Activated naive CD8-positive, alpha-beta T cell treated with anti-CD3 and anti-CD28 coated beads, Interleukin-2, amount 10 ng/mL, durations not matched to agents 7 days and 5 days (primary cell): ENCODE measurements at regions not wholly inside any gene's neighbourhood (a gene's known extent, or its start where the extent isn't known, plus 50 kb on each side); places are given as distances from the start of the nearest gene placed in this dataset.
"Not testable (repeated sequence)": the region's sequence is repeated elsewhere in the genome, so short reads cannot be mapped to it uniquely, and the experiment has no call there.

Experiments
- ATAC-seq: fragments of 150-1000 bp; cut with Tn5 transposase; one replicate; pipeline ENCODE4 v1.10.0; 2021; ENCODE audit warnings: low read depth, moderate library complexity
- POLR2A ChIA-PET: fragments of 350-600 bp; sonication (Branson Sonifier 250); formaldehyde crosslinking; loops from one replicate; lab custom pipeline; 2021; ENCODE audit warnings: antibody characterized with exemption; lab: Charles Lee
- DNase-seq: peaks from one replicate; pipeline ENCODE4 v3.0.0; 2021
- H3K27ac Mint-ChIP-seq: one replicate; pipeline ENCODE4 v1.8.0; 2022; ENCODE audit warnings: mild to moderate bottlenecking, mixed read lengths
- H3K27me3 Mint-ChIP-seq: one replicate; pipeline ENCODE4 v1.8.0; 2022; ENCODE audit warnings: mild to moderate bottlenecking, moderate library complexity, mixed read lengths
- H3K36me3 Mint-ChIP-seq: one replicate; pipeline ENCODE4 v1.8.0; 2021; ENCODE audit warnings: mild to moderate bottlenecking, mixed read lengths
- H3K4me1 Mint-ChIP-seq: one replicate; pipeline ENCODE4 v1.8.0; 2021; ENCODE audit warnings: mixed read lengths
- H3K4me3 Mint-ChIP-seq: one replicate; pipeline ENCODE4 v1.8.0; 2022; ENCODE audit warnings: mild to moderate bottlenecking, moderate library complexity, mixed read lengths
- H3K9me3 Mint-ChIP-seq: one replicate; pipeline ENCODE4 v1.8.0; 2021; ENCODE audit warnings: mixed read lengths

DNA sequence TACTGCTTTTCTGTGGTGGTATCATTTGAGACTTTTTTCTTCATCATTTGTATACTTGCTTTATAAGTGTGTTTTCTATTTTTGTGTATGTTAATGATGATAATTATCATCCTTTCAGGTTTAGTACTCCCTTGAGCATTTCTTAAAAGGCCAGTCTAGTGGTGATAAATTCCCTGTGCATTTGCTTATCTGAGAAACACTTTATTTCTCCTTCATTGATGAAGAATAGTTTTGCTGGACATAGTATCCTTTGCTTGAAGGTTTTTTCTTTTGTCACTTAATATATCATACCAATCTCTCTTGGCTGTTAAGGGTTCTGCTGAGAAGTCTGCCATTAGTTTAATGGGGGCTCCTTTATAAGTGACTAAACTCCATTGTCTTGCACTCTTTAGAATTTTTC lies 123.2 kb upstream of the IRAK1BP1 start:
- POLR2A ChIA-PET = no interaction called here
- Mint-ChIP-seq H3K36me3 (no peaks in the 10 kb centered on the region), H3K27me3 (no peaks in the 10 kb centered on the region), H3K27ac (no peak overlapping the region), H3K9me3 (peaks cover 13% of the 10 kb centered on the region), H3K4me3 (no peak overlapping the region), H3K4me1 (no peaks in the 10 kb centered on the region)
- ATAC-seq (no peak), DNase-seq (no peak)

DNA sequence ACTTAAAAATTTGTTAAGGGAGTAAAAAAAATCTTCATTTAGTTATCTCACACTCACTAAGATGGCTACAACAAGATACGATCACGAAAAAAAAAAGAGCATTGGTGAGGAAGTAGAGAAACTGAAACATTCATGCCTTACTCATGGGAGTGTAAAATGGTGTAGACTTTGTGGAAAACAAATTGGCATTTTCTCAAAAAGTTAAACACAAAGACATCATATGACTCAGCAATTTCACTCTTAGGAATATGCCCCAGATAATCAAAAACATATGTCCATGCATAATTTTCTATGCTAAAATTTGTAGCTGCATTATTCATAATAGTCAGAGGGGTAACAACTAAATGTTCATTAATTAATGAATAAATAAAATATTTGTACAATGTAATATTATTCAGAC lies 120.9 kb upstream of the IRAK1BP1 start:
- no peaks in the 10 kb centered on the region for H3K4me1 Mint-ChIP-seq
- no peaks in the 10 kb centered on the region for H3K36me3 Mint-ChIP-seq
- DNase-seq = no peak
- H3K27me3 Mint-ChIP-seq = no peaks in the 10 kb centered on the region
- POLR2A ChIA-PET = no interaction called here
- no peak overlapping the region for H3K27ac Mint-ChIP-seq
- no peak for ATAC-seq
- no peak overlapping the region for H3K4me3 Mint-ChIP-seq
- peaks cover 8% of the 10 kb centered on the region for H3K9me3 Mint-ChIP-seq

DNA sequence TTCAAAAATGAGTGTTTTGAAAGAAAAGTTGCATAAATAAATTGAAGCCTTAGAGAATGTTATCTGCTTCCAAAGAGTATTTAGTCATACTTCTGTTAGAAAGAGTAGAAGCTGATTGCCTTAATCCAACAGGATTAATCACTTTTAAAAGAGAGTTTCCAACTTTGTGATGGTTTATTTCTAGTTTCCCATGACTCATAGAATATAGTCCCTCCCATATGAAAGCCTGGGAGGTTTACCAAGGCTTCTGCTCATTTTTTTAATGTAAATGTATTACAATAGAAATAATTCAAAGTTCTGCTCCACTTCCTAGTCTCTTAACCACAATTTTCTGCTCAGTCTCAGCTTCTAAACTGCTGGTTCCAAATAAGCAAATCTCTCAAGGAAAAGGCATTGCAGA lies 118.0 kb upstream of the IRAK1BP1 start:
- DNase-seq (no peak), ATAC-seq (no peak)
- no peak overlapping the region for H3K4me3 Mint-ChIP-seq
- POLR2A ChIA-PET = no interaction called here
- H3K36me3 Mint-ChIP-seq = no peaks in the 10 kb centered on the region
- H3K27me3 Mint-ChIP-seq = no peaks in the 10 kb centered on the region
- H3K9me3 Mint-ChIP-seq = peaks cover 2% of the 10 kb centered on the region
- no peak overlapping the region for H3K27ac Mint-ChIP-seq
- no peaks in the 10 kb centered on the region for H3K4me1 Mint-ChIP-seq

DNA sequence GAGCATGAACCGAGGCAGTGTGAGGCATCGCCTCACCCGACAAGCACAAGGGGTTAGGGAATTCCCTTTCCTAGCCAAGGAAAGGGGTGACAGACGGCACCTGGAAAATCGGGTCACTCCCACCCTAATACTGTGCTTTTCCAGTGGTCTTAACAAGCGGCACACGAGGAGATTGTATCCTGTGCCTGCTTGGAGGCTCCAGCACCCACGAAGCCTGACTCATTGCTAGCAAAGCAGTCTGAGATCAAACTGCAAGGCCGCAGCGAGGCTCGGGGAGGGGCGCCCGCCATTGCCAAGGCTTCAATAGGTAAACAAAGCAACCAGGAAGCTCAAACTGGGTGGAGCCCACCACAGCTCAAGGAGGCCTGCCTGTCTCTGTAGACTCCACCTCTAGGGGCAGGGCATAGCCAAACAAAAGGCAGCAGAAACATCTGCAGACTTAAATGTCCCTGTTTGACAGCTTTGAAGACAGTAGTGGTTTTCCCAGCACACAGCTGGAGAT lies 109.0 kb upstream of the IRAK1BP1 start:
- H3K4me3 Mint-ChIP-seq, H3K27me3 Mint-ChIP-seq, H3K4me1 Mint-ChIP-seq, DNase-seq, ATAC-seq, H3K36me3 Mint-ChIP-seq, H3K27ac Mint-ChIP-seq, POLR2A ChIA-PET: not testable (repeated sequence)
- H3K9me3 Mint-ChIP-seq = peaks cover 17% of the 10 kb centered on the region

DNA sequence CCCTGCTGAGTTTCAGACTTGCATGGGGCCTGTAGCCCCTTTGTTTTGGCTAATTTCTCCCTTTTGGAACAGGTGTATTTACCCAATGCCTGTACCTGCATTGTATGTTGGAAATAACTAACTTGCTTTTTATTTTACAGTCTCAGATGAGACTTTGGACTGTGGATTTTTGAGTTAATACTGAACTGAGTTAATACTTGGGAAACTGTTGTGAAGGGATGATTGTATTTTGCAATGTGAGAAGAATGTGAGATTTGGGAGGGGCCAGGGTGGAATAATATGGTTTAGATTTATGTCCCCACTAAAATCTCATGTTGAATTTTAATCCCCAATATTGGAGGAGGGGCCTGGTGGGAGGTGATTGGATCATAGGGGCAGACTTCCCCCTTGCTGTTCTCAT lies 99.1 kb upstream of the IRAK1BP1 start:
- H3K36me3 Mint-ChIP-seq = no peaks in the 10 kb centered on the region
- DNase-seq (no peak), ATAC-seq (no peak)
- H3K27me3 Mint-ChIP-seq = no peaks in the 10 kb centered on the region
- no peak overlapping the region for H3K4me3 Mint-ChIP-seq
- H3K27ac Mint-ChIP-seq = no peak overlapping the region
- H3K4me1 Mint-ChIP-seq = no peaks in the 10 kb centered on the region
- H3K9me3 Mint-ChIP-seq = peaks cover 2% of the 10 kb centered on the region
- POLR2A ChIA-PET = no interaction called here

DNA sequence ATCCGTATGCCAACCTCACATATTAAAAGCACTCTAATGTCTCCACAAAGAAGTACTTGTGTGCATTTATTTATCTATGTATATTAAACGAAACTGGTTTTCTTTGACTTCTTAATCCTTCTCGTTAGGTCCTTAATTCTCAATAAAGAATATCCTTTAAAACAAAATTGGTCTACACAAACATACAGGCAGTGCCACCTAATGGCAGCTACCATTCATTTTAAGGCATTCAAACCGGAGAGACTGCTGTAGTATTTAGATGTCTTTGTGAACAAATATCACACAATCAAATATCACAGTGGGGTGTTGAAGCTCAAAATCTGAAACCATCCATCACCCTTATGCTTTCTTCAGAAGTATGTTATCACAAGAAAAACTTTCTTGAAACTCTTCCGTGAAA lies 96.6 kb upstream of the IRAK1BP1 start:
- DNase-seq (no peak), ATAC-seq (no peak)
- H3K27ac Mint-ChIP-seq = no peak overlapping the region
- H3K4me3 Mint-ChIP-seq = no peak overlapping the region
- H3K27me3 Mint-ChIP-seq = no peaks in the 10 kb centered on the region
- no peaks in the 10 kb centered on the region for H3K36me3 Mint-ChIP-seq
- H3K9me3 Mint-ChIP-seq = no peaks in the 10 kb centered on the region
- POLR2A ChIA-PET = no interaction called here
- H3K4me1 Mint-ChIP-seq = no peaks in the 10 kb centered on the region

DNA sequence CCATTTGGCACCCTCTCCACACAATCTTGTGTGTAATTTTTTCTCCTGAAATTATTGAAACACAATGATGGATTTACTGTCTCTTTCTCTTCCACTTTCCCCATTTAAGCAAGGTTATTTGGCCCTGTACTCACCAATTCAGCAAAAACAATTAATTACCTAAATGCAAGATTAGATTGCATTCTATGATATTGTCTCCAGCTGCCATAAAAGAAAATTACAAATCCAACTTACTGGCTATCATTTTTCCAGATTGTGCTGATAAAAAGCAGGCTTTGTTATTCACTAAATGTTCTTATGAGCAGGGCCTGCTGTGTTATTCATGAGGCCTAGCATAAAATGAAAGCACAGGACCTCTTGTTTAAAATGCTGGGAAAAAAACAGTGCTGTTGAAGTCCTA lies 95.8 kb upstream of the IRAK1BP1 start:
- Mint-ChIP-seq H3K36me3 (no peaks in the 10 kb centered on the region), H3K27me3 (no peaks in the 10 kb centered on the region), H3K4me1 (no peaks in the 10 kb centered on the region), H3K4me3 (no peak overlapping the region), H3K27ac (no peak overlapping the region), H3K9me3 (no peaks in the 10 kb centered on the region)
- DNase-seq (no peak), ATAC-seq (no peak)
- POLR2A ChIA-PET = no interaction called here

DNA sequence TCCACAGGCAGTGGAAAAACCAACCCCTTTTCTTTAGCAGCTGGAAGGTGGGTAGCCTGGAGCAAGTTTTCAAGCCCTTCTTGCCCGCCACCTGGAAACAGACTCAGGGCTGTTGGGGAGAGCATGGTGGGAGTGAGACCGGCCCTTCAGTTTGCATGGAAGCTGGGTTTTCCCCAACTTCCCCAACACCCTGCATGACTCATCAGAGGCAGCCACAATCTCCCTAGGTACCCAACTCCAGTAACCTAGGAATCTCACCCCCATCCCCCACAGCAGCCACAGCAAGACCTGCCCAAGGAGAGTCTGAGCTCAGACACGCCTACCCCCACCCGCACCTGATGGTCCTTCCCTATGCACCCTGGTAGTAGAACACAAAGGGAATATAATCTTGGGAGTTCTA lies 86.3 kb upstream of the IRAK1BP1 start:
- Mint-ChIP-seq H3K4me3 (no peak overlapping the region), H3K36me3 (no peaks in the 10 kb centered on the region), H3K4me1 (no peaks in the 10 kb centered on the region), H3K27ac (no peak overlapping the region), H3K9me3 (peaks cover 4% of the 10 kb centered on the region), H3K27me3 (no peaks in the 10 kb centered on the region)
- POLR2A ChIA-PET = no interaction called here
- ATAC-seq (no peak), DNase-seq (no peak)

DNA sequence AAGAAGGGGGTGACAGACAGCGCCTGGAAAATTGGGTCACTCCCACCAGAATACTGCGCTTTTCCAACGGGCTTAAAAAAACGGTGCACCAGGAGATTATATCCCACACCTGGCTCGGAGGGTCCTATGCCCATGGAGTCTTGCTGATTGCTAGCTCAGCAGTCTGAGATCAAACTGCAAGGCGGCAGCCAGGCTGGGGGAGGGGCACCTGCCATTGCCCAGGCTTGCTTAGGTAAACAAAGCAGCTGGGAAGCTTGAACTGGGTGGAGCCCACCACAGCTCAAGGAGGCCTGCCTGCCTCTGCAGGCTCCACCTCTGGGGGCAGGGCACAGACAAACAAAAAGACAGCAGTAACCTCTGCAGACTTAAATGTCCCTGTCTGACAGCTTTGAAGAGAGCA lies 84.0 kb upstream of the IRAK1BP1 start:
- H3K27ac Mint-ChIP-seq, POLR2A ChIA-PET, ATAC-seq, H3K36me3 Mint-ChIP-seq, H3K9me3 Mint-ChIP-seq, H3K4me1 Mint-ChIP-seq, DNase-seq, H3K27me3 Mint-ChIP-seq, H3K4me3 Mint-ChIP-seq: not testable (repeated sequence)

DNA sequence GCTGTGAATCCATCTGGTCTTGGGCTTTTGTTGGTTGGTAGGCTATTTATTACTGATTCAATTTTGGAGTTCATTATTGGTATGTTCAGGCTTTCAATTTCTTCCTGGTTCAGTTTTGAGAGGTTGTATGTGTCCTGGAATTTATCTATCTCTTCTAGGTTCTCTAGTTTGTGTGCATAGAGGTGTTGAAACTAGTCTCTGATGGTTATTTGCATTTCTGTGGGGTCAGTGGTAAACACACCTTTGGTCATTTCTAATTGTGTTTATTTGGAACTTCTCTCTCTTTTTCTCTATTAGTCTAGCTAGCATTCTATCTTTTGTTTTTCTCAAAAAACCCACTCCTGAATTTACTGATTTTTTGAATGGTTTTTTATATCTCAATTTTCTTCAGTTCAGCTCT lies 70.1 kb upstream of the IRAK1BP1 start:
- Mint-ChIP-seq H3K36me3 (no peaks in the 10 kb centered on the region), H3K4me1 (no peaks in the 10 kb centered on the region), H3K27me3 (peaks cover 2% of the 10 kb centered on the region), H3K4me3 (no peak overlapping the region), H3K9me3 (peaks cover 14% of the 10 kb centered on the region), H3K27ac (no peak overlapping the region)
- DNase-seq (no peak), ATAC-seq (no peak)
- POLR2A ChIA-PET = no interaction called here

DNA sequence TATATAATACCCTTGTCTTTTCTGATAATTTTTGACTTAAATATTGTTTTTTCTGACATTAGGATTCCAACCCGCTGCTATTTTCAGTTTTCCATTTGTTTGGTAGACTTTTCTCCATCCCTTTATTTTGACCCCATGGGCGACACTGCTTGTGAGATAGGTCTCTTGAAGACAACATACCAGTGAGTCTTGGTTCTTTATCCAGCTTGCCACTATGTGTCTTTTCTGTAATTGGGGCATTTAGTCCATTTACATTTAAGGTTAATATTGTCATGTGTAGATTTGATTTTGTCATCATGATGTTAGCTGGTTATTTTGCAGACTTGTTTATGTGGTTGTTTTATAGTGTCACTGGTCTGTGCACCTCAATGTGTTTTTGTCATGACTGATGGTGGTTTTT lies 67.7 kb upstream of the IRAK1BP1 start:
- Mint-ChIP-seq H3K4me3 (no peak overlapping the region), H3K4me1 (no peaks in the 10 kb centered on the region), H3K9me3 (peaks cover 14% of the 10 kb centered on the region), H3K27me3 (peaks cover 2% of the 10 kb centered on the region), H3K36me3 (no peaks in the 10 kb centered on the region), H3K27ac (no peak overlapping the region)
- DNase-seq (no peak), ATAC-seq (no peak)
- POLR2A ChIA-PET = no interaction called here

DNA sequence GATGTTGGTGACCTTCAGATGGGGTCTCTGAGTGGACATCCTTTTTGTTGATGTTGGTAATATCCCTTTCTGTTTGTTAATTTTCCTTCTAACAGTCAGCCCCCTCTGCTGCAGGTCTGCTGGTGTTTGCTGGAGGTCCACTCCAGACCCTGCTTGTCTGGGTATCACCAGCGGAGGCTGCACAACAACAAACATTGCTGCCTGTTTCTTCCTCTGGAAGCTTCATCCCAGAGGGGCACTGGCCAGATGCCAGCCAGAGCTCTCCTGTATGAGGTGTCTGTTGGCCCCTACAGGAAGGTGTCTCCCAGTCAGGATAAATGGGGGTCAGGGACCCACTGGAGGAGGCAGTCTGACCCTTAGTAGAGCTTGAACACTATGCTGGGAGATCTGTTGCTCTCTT lies 60.6 kb upstream of the IRAK1BP1 start:
- H3K36me3 Mint-ChIP-seq, POLR2A ChIA-PET, H3K4me1 Mint-ChIP-seq, H3K27me3 Mint-ChIP-seq, ATAC-seq, H3K4me3 Mint-ChIP-seq, H3K9me3 Mint-ChIP-seq, DNase-seq, H3K27ac Mint-ChIP-seq: not testable (repeated sequence)

DNA sequence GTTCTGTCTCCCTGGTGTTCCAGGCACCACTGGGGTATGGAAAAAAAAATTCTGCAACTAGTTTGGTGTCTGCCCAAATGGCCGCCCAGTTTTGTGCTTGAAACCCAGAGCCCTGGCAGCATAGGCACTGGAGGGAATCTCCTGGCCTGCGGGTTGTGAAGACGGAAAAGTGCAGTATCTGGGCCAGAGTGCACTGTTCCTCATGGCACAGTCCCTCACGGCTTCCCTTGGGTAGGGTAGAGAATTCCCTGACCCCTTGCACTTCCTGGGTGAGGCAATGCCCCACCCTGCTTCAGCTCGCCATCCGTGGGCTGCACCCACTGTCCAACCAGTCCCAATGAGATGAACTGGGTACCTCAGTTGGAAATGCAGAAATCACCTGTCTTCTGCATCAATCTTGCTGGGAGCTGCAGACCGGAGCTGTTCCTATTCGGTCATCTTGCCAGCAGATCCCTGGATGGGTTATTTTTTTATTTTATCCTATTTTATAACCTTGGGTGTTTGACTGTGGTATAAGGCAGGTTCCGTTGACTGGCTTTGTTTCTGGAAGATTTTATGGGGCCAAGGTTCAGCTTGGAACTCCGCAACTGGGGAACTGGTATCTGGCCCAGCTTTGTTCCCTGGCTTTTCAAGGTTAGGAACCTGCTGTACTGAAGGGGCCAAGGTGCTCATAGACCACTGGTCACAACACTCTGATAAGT lies 59.5 kb upstream of the IRAK1BP1 start:
- POLR2A ChIA-PET, H3K27me3 Mint-ChIP-seq, H3K36me3 Mint-ChIP-seq, H3K27ac Mint-ChIP-seq, H3K4me3 Mint-ChIP-seq, DNase-seq, ATAC-seq, H3K4me1 Mint-ChIP-seq, H3K9me3 Mint-ChIP-seq: not testable (repeated sequence)

DNA sequence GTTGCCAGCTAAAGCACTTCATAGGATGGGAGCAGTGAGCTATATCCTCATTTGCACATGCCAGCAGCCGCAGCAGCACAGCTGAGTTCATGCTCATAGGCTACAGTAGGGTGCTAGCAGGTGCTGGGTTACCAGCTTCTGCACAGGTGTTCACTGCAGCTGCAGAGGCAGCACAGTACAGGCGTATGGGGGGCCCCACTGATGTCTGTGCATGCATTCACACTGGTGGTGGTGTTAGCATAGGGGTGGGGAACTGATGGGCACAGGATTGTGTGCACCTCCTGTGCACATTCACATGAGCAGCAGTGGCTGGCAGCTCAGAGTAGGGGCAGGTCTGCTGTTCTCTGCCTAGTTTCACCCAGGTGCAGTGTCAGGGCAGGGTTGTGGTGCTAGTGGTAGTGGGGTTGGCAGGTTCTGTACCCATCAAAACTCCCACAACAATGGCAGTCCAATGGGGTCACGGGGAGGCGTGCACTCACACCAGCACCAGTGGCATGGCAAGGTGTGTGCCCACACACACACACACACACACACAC lies 58.9 kb upstream of the IRAK1BP1 start:
- POLR2A ChIA-PET = no interaction called here
- H3K27me3 Mint-ChIP-seq = no peaks in the 10 kb centered on the region
- no peaks in the 10 kb centered on the region for H3K36me3 Mint-ChIP-seq
- DNase-seq (no peak), ATAC-seq (no peak)
- H3K9me3 Mint-ChIP-seq = peaks cover 1% of the 10 kb centered on the region
- no peak overlapping the region for H3K4me3 Mint-ChIP-seq
- no peak overlapping the region for H3K27ac Mint-ChIP-seq
- H3K4me1 Mint-ChIP-seq = no peaks in the 10 kb centered on the region
